Mesenchymal stem cell (in vitro differentiated cells and primary cell): ENCODE measurements at regions not wholly inside any gene's neighbourhood (a gene's known extent, or its start where the extent isn't known, plus 50 kb on each side); places are given as distances from the start of the nearest gene placed in this dataset.

ENCODE experiments used
- DNase-seq: peaks from one replicate; pipeline ENCODE4 v3.0.0-alpha.2; 2013
- H2AFZ ChIP-seq: one replicate; pipeline ENCODE4 v1.6.1; 2013; ENCODE audit warnings: low read depth, mild to moderate bottlenecking, control low read depth, inconsistent platforms, low read length, moderate library complexity
- H2AK5ac ChIP-seq: 2 replicates; pipeline ENCODE4 v1.6.1; 2013; ENCODE audit warnings: low read length, moderate library complexity, mild to moderate bottlenecking, inconsistent platforms; ENCODE audit not compliant: severe bottlenecking
- H2BK120ac ChIP-seq: one replicate; pipeline ENCODE4 v1.6.1; 2013; ENCODE audit warnings: low read depth, mild to moderate bottlenecking, inconsistent platforms, low read length, moderate library complexity
- H2BK12ac ChIP-seq, 2 experiments: one replicate each; pipeline ENCODE4 v1.6.1; 2013; ENCODE audit warnings: inconsistent platforms in 2 of 2, low read length in 2 of 2, mild to moderate bottlenecking in 2 of 2, moderate library complexity in 2 of 2, control low read depth in 1 of 2
- H2BK15ac ChIP-seq: one replicate; pipeline ENCODE4 v1.6.1; 2013; ENCODE audit warnings: mild to moderate bottlenecking, low read depth, inconsistent platforms; ENCODE audit not compliant: poor library complexity, severe bottlenecking
- H2BK5ac ChIP-seq: 2 replicates; pipeline ENCODE4 v1.6.1; 2013; ENCODE audit warnings: low read depth, mild to moderate bottlenecking, low read length, control low read depth, inconsistent platforms; ENCODE audit not compliant: poor library complexity, severe bottlenecking
- H3K14ac ChIP-seq, 2 experiments: one replicate each; pipeline ENCODE4 v1.6.1; 2013; ENCODE audit warnings: inconsistent platforms in 2 of 2, low read length in 2 of 2, control low read depth in 1 of 2, mild to moderate bottlenecking in 1 of 2, moderate library complexity in 1 of 2
- H3K18ac ChIP-seq, 2 experiments: one replicate each; pipeline ENCODE4 v1.6.1; 2013; ENCODE audit warnings: inconsistent platforms in 2 of 2, low read length in 2 of 2, control low read depth in 1 of 2, low read depth in 1 of 2, mild to moderate bottlenecking in 1 of 2
- H3K23ac ChIP-seq, 2 experiments: one replicate each; pipeline ENCODE4 v1.6.1; 2013; ENCODE audit warnings: inconsistent platforms in 2 of 2, low read length in 2 of 2, mild to moderate bottlenecking in 2 of 2, moderate library complexity in 2 of 2, control low read depth in 1 of 2
- H3K27ac ChIP-seq: 2 replicates; pipeline ENCODE4 v1.5.1; 2013; ENCODE audit warnings: mild to moderate bottlenecking, moderate library complexity, low read length, control low read depth, inconsistent platforms; ENCODE audit not compliant: poor library complexity, severe bottlenecking
- H3K27me3 ChIP-seq, 2 experiments: 2 replicates each; pipeline versions ENCODE4 v1.6.1 to v1.7.0; 2013; ENCODE audit warnings: low read length in 2 of 2, mild to moderate bottlenecking in 2 of 2, moderate library complexity in 2 of 2, control low read depth in 1 of 2, inconsistent platforms in 1 of 2; ENCODE audit not compliant: control insufficient read depth in 1 of 2, insufficient read depth in 1 of 2
- H3K36me3 ChIP-seq, 2 experiments: 2 replicates each; pipeline versions ENCODE4 v1.6.1 to v1.7.0; 2013; ENCODE audit warnings: low read length in 2 of 2, control low read depth in 1 of 2, inconsistent platforms in 1 of 2, low read depth in 1 of 2, mild to moderate bottlenecking in 1 of 2; ENCODE audit not compliant: insufficient read depth in 2 of 2, control insufficient read depth in 1 of 2
- H3K4ac ChIP-seq, 2 experiments: one replicate each; pipeline ENCODE4 v1.6.1; 2013; ENCODE audit warnings: inconsistent platforms in 2 of 2, low read length in 2 of 2, mild to moderate bottlenecking in 2 of 2, moderate library complexity in 2 of 2, control low read depth in 1 of 2, low read depth in 1 of 2
- H3K4me1 ChIP-seq: 2 replicates; pipeline ENCODE4 v1.6.1; 2013; ENCODE audit warnings: low read depth, low read length, control low read depth; ENCODE audit not compliant: control insufficient read depth, insufficient read depth
- H3K4me2 ChIP-seq: 2 replicates; pipeline ENCODE4 v1.6.1; 2013; ENCODE audit warnings: low read length, mild to moderate bottlenecking, inconsistent platforms; ENCODE audit not compliant: poor library complexity, severe bottlenecking
- H3K4me3 ChIP-seq, 2 experiments: 2 replicates each; pipeline versions ENCODE4 v1.5.1 to v1.7.0; 2013; ENCODE audit warnings: low read length in 2 of 2, mild to moderate bottlenecking in 2 of 2, control low read depth in 1 of 2, low read depth in 1 of 2; ENCODE audit not compliant: insufficient read depth in 1 of 2
- H3K79me1 ChIP-seq: replicated peaks from 2 replicates; pipeline ENCODE4 v1.6.1; 2013; ENCODE audit warnings: mild to moderate bottlenecking, control low read depth, low read length, inconsistent platforms; ENCODE audit not compliant: poor library complexity, severe bottlenecking
- H3K9ac ChIP-seq: 2 replicates; pipeline ENCODE4 v1.7.0; 2013; ENCODE audit warnings: mild to moderate bottlenecking, low read length, moderate library complexity
- H3K9me3 ChIP-seq: 2 replicates; pipeline ENCODE4 v1.7.0; 2013; ENCODE audit warnings: mild to moderate bottlenecking, low read length; ENCODE audit not compliant: control insufficient read depth
- H4K8ac ChIP-seq: one replicate; pipeline ENCODE4 v1.6.1; 2013; ENCODE audit warnings: inconsistent platforms, mild to moderate bottlenecking, low read length, moderate library complexity
- H4K91ac ChIP-seq: one replicate; pipeline ENCODE4 v1.6.1; 2013; ENCODE audit warnings: mild to moderate bottlenecking, low read length, inconsistent platforms
- WGBS: methylation state at CpG from one replicate; pipeline ENCODE4 v1.1.7; 2013; ENCODE audit warnings: mixed read lengths; 5-methylcytosine and 5-hydroxymethylcytosine counted together

DNA sequence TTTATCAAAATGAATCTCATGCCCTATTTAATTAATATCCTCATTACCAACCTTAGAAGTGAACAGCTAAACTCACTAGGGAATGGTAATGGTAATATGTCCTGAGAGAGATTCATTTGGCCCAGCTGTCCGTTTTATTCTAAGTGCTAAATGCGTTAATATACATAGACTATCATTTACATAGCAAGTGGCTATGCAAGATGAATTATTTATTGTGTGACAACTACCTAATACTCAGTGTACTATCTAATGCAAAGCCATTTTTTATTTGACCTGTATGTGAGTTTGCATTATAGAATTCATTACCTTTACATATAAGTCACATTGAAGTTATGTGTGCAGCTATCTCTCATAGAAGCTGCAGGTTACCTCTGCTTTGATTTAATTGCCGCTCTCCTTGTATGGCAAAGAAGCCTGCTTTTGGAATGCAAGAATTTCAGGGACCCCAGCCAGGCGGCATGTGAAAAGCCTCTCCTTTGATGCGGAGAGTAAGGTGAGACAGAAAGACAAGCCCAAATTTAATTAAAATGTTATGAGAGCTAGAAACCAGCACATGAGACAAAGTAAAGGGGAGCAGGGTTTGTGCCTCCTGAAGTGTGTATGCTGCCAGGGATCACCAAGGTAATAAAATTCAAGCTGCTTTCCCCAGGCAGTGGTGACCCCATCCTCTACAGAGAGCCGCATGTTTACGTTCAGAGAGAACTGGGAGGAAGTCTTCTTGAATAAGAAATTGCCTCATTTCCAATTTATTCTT, 693.0 kb upstream of the MAP3K7 start:
- 58% methylated on average over 3 of the region's 7 CpGs for WGBS
- DNase-seq = no peak
- Histone ChIP-seq H3K36me3 (no peaks in the 10 kb centered on the region), H3K14ac (no peak overlapping the region), H3K23ac (no peak overlapping the region), H3K27me3 (no peaks in the 10 kb centered on the region), H3K9ac (no peak overlapping the region), H2AFZ (no peak overlapping the region), H3K79me1 (no peaks in the 10 kb centered on the region), H2AK5ac (no peak overlapping the region), H3K4me2 (no peak overlapping the region), H3K18ac (no peak overlapping the region), H3K4me3 (no peak overlapping the region), H2BK5ac (no peak overlapping the region), H4K8ac (no peak overlapping the region), H3K9me3 (no peaks in the 10 kb centered on the region), H3K27ac (no peak overlapping the region), H3K4me1 (peaks cover 2% of the 10 kb centered on the region), H2BK15ac (no peak overlapping the region), H4K91ac (no peak overlapping the region), H2BK12ac (no peak overlapping the region), H2BK120ac (no peak overlapping the region), H3K4ac (no peak overlapping the region)

DNA sequence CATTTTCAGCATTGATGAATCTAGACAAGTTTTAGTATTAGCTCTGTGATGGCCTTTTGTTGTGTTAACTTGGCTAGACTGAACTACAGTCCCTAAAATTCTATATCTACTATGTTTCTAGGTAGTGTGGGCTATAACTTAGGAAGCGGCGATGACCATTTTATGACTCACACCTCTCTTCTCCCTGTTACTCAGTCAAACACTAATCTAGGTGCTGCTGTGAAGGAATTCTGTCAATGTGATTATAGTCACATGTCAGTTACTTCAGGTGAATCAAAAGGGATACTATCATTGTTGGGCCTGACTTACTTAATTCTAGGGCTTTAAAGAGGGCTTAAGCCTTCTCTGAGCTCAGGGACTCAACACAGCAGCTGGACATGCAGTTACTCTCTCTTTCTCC, 691.5 kb upstream of the MAP3K7 start:
- no peak overlapping the region for H2AFZ ChIP-seq
- no peak overlapping the region for H2BK120ac ChIP-seq
- H3K9me3 ChIP-seq = no peaks in the 10 kb centered on the region
- H3K9ac ChIP-seq = no peak overlapping the region
- no CpG with 5 or more reads among the region's 2 CpGs for WGBS
- H4K8ac ChIP-seq = no peak overlapping the region
- DNase-seq = no peak
- H4K91ac ChIP-seq = no peak overlapping the region
- H3K4ac ChIP-seq = no peak overlapping the region
- H2AK5ac ChIP-seq = no peak overlapping the region
- H3K36me3 ChIP-seq = no peaks in the 10 kb centered on the region
- no peak overlapping the region for H2BK5ac ChIP-seq
- H2BK12ac ChIP-seq = no peak overlapping the region
- H2BK15ac ChIP-seq = no peak overlapping the region
- no peaks in the 10 kb centered on the region for H3K27me3 ChIP-seq
- H3K4me1 ChIP-seq = peaks cover 2% of the 10 kb centered on the region
- H3K4me3 ChIP-seq = no peak overlapping the region
- no peak overlapping the region for H3K27ac ChIP-seq
- no peaks in the 10 kb centered on the region for H3K79me1 ChIP-seq
- H3K23ac ChIP-seq = no peak overlapping the region
- H3K14ac ChIP-seq = no peak overlapping the region
- no peak overlapping the region for H3K18ac ChIP-seq
- no peak overlapping the region for H3K4me2 ChIP-seq

DNA sequence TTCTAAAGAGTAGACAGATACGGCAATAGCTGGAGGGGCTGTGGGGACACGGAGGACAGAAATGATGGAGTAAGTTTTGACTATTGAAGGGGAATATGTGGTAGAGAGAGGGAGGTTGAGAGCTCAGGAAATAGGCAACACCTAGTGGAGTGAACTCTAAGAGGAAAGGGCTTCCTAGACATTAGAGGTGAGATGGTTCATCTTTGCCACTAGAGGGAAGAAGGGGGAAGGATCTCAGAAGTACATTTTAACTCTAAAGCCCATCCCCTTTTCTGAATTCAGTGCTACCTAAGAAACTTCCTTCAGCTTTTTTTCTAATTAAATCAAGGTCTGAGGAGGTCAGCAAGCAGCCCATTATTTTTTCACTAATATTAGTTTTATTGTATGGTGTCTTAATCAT, 689.4 kb upstream of the MAP3K7 start:
- WGBS = 71% methylated on average over 2 of the region's 2 CpGs
- peaks cover 3% of the 10 kb centered on the region for H3K4me1 ChIP-seq
- H3K27me3 ChIP-seq = no peaks in the 10 kb centered on the region
- H3K9ac ChIP-seq = no peak overlapping the region
- H4K91ac ChIP-seq = no peak overlapping the region
- peak; percentile 37 for DNase-seq
- no peak overlapping the region for H3K18ac ChIP-seq
- H2BK120ac ChIP-seq = no peak overlapping the region
- H4K8ac ChIP-seq = no peak overlapping the region
- H2AK5ac ChIP-seq = no peak overlapping the region
- no peak overlapping the region for H2BK15ac ChIP-seq
- no peak overlapping the region for H3K14ac ChIP-seq
- H3K4me2 ChIP-seq = no peak overlapping the region
- no peak overlapping the region for H2BK5ac ChIP-seq
- no peak overlapping the region for H2BK12ac ChIP-seq
- no peaks in the 10 kb centered on the region for H3K36me3 ChIP-seq
- no peak overlapping the region for H3K4ac ChIP-seq
- H3K23ac ChIP-seq = no peak overlapping the region
- no peak overlapping the region for H3K4me3 ChIP-seq
- no peak overlapping the region for H2AFZ ChIP-seq
- H3K79me1 ChIP-seq = no peaks in the 10 kb centered on the region
- no peaks in the 10 kb centered on the region for H3K9me3 ChIP-seq
- no peak overlapping the region for H3K27ac ChIP-seq

DNA sequence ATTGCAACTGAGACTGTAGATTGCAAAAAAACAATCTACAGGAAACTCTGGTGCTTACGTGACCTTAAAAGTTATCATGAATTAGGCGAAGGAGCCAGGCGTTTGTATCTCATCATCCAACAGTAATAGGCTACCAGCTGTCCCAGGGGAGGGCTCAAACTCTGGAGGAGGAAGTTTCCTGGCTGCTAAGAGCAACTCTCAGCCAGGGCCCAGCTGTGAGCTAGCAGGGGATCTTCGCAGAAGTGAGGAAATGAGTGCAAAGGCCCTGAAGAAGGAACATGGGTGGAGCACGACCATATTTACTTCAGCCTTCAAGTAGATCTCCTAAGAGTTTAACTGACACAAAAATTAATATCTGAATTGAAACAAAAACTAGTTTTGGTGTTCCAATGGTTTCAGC, 686.9 kb upstream of the MAP3K7 start:
- no peak overlapping the region for H3K9ac ChIP-seq
- no peak overlapping the region for H4K8ac ChIP-seq
- H2BK15ac ChIP-seq = no peak overlapping the region
- no peak overlapping the region for H2BK120ac ChIP-seq
- H3K27me3 ChIP-seq = no peaks in the 10 kb centered on the region
- H2BK12ac ChIP-seq = no peak overlapping the region
- DNase-seq = no peak
- no peaks in the 10 kb centered on the region for H3K36me3 ChIP-seq
- no peak overlapping the region for H3K18ac ChIP-seq
- no peak overlapping the region for H3K14ac ChIP-seq
- whole genome bisulfite sequencing = 72% methylated on average over 3 of the region's 5 CpGs
- H2BK5ac ChIP-seq = no peak overlapping the region
- H3K4me1 ChIP-seq = peaks cover 5% of the 10 kb centered on the region
- H3K23ac ChIP-seq = no peak overlapping the region
- no peak overlapping the region for H2AK5ac ChIP-seq
- H3K4me3 ChIP-seq = no peak overlapping the region
- no peaks in the 10 kb centered on the region for H3K79me1 ChIP-seq
- H4K91ac ChIP-seq = no peak overlapping the region
- H2AFZ ChIP-seq = no peak overlapping the region
- no peak overlapping the region for H3K27ac ChIP-seq
- no peaks in the 10 kb centered on the region for H3K9me3 ChIP-seq
- H3K4ac ChIP-seq = no peak overlapping the region
- no peak overlapping the region for H3K4me2 ChIP-seq
